Right lobe of liver (tissue), 6 donors: ENCODE measurements at regions not wholly inside any gene's neighbourhood (a gene's known extent, or its start where the extent isn't known, plus 50 kb on each side); places are given as distances from the start of the nearest gene placed in this dataset.

Experiments
- ATAC-seq, 4 donors: fragments of 200-7000 bp; cut with Tn5 transposase; one replicate each; pipeline ENCODE4 v1.9.1; 2020; ENCODE audit warnings: mild to moderate bottlenecking in 4 of 4, moderate library complexity in 4 of 4
- DNase-seq, 3 donors: peaks; one replicate each; pipeline ENCODE4 v3.0.0-alpha.2; 2020
- H3K27ac ChIP-seq, 3 donors: fragments of 200-600 bp; one replicate each; pipeline ENCODE4 v1.8.0; 2022
- H3K27me3 ChIP-seq, 2 donors: fragments of 200-600 bp; one replicate each; pipeline ENCODE4 v1.8.0; 2022
- H3K36me3 ChIP-seq, 4 donors: fragments of 200-600 bp; sonication (generic) in 1 of 4; one replicate each; pipeline versions ENCODE4 v1.5.1 to v1.8.0; 2017 to 2022; ENCODE audit warnings: control low read depth in 1 of 4
- H3K4me1 ChIP-seq, 4 donors: fragments of 200-600 bp; sonication (generic) in 1 of 4; one replicate each; pipeline versions ENCODE4 v1.5.1 to v1.8.0; 2017 to 2022; ENCODE audit warnings: control low read depth in 1 of 4
- H3K4me3 ChIP-seq, 3 donors: fragments of 200-600 bp; one replicate each; pipeline ENCODE4 v1.8.0; 2022
- H3K9me3 ChIP-seq, 4 donors: fragments of 200-600 bp; sonication (generic) in 1 of 4; one replicate each; pipeline versions ENCODE4 v1.5.1 to v1.8.0; 2017 to 2022; ENCODE audit warnings: control low read depth in 1 of 4
- POLR2A ChIP-seq: fragments of 450-650 bp; IDR thresholded peaks from one replicate; pipeline ENCODE4 v1.6.1; 2017; ENCODE audit warnings: antibody characterized with exemption, mild to moderate bottlenecking
- WGBS: methylation state at CpG from one replicate; pipeline ENCODE4 v1.1.6; 2018; ENCODE audit warnings: low coverage, low lambda C conversion rate; ENCODE audit not compliant: insufficient coverage; ENCODE audit errors: missing lambda C conversion rate; 5-methylcytosine and 5-hydroxymethylcytosine counted together
- intact Hi-C, 2 donors: fragments of 100-400 bp; cut with DNase I; formaldehyde crosslinking; loops; one replicate each; pipeline versions ENCODE4 v1.11.2 to v1.14.1; 2022
- TF ChIP-seq, protein P1 (sequence below), 4 donors: fragments of 200-600 bp in 3 of 4; fragments of 450-650 bp in 1 of 4; IDR thresholded peaks; one replicate each; pipeline versions ENCODE4 v1.5.1 to v1.8.0; 2016 to 2022; ENCODE audit warnings: antibody characterized with exemption in 4 of 4, mild to moderate bottlenecking in 2 of 4
- donor health status: DM: no; HTN: yes; CAD: no.
- donor health status: DM: no; HTN: no; CAD: no.
- donor health status: DM: no; HTN: no; CAD: no.
- donor health status: DM: no; HTN: yes; CAD: no.
- donor health status: DM: no; HTN: yes; CAD: no.

- WGBS, result 89% methylated on average over 1 of the region's 1 CpG
These were observed 69.4 kb downstream of the SCG2 start for GRCh38 chr2:223532712-223533111.

GRCh38 chr2:223536546-223536945 lies 65.6 kb downstream of the SCG2 start:
- no peak for ATAC-seq
- Histone ChIP-seq H3K27ac (no peak overlapping the region), H3K27me3 (no peaks in the 10 kb centered on the region), H3K4me3 (no peak overlapping the region), H3K36me3 (no peaks in the 10 kb centered on the region), H3K9me3 (no peaks in the 10 kb centered on the region), H3K4me1 (peaks cover 0 to 10% (median 0%) of the 10 kb centered on the region in 4 donors)
- WGBS, result 27% methylated on average over 2 of the region's 2 CpGs
- intact Hi-C loops, result no loop called here
- no peak for DNase-seq
- TF ChIP-seq, protein P1, sequence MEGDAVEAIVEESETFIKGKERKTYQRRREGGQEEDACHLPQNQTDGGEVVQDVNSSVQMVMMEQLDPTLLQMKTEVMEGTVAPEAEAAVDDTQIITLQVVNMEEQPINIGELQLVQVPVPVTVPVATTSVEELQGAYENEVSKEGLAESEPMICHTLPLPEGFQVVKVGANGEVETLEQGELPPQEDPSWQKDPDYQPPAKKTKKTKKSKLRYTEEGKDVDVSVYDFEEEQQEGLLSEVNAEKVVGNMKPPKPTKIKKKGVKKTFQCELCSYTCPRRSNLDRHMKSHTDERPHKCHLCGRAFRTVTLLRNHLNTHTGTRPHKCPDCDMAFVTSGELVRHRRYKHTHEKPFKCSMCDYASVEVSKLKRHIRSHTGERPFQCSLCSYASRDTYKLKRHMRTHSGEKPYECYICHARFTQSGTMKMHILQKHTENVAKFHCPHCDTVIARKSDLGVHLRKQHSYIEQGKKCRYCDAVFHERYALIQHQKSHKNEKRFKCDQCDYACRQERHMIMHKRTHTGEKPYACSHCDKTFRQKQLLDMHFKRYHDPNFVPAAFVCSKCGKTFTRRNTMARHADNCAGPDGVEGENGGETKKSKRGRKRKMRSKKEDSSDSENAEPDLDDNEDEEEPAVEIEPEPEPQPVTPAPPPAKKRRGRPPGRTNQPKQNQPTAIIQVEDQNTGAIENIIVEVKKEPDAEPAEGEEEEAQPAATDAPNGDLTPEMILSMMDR (IDR thresholded peaks at IDR 0.05), result no peak
- no peak for TF ChIP-seq POLR2A

More at GRCh38 chr2:223532712-223533111, 69.4 kb downstream of the SCG2 start:
- Histone ChIP-seq H3K36me3 (no peaks in the 10 kb centered on the region), H3K27ac (no peak overlapping the region), H3K9me3 (no peaks in the 10 kb centered on the region), H3K4me1 (no peaks in the 10 kb centered on the region), H3K27me3 (no peaks in the 10 kb centered on the region), H3K4me3 (no peak overlapping the region)
- intact Hi-C loops, result no loop called here
- TF ChIP-seq POLR2A, result no peak
- TF ChIP-seq, protein P1 (IDR thresholded peaks at IDR 0.05), result no peak
- no peak for DNase-seq
- no peak for ATAC-seq

DNA sequence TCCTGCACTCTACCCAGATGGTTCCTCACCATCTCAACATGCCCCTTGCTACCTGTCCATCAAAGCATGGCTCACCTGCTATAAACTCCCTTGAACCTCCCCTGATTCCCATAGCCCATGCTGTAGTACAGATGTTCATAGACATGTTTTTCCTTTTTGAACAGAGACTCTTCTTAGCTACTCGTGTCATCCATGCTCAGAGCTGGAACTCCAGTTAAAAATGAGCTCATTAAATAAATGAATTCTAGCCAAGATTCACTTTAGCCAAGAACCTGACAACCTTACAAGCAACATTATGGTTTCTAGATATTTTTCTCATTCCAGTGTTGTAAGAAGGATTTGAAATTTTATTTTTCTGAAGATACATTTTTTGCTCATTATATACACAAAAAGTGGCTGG lies 65.0 kb downstream of the SCG2 start:
- H3K27ac ChIP-seq, result no peak overlapping the region
- no peaks in the 10 kb centered on the region for H3K27me3 ChIP-seq
- no peaks in the 10 kb centered on the region for H3K9me3 ChIP-seq
- WGBS, result 13% methylated on average over 1 of the region's 1 CpG
- H3K4me1 ChIP-seq, result peaks cover 0 to 10% (median 0%) of the 10 kb centered on the region in 4 donors
- intact Hi-C loops, result no loop called here
- TF ChIP-seq, protein P1 (IDR thresholded peaks at IDR 0.05), result no peak
- TF ChIP-seq POLR2A, result no peak
- H3K4me3 ChIP-seq, result no peak overlapping the region
- DNase-seq, result no peak
- no peak for ATAC-seq
- H3K36me3 ChIP-seq, result no peaks in the 10 kb centered on the region

- Histone ChIP-seq H3K27ac (no peak overlapping the region), H3K4me1 (peaks cover 0 to 10% (median 0%) of the 10 kb centered on the region in 4 donors), H3K4me3 (no peak overlapping the region), H3K9me3 (no peaks in the 10 kb centered on the region), H3K36me3 (no peaks in the 10 kb centered on the region), H3K27me3 (no peaks in the 10 kb centered on the region)
- intact Hi-C loops, result no loop called here
- TF ChIP-seq, protein P1 (IDR thresholded peaks at IDR 0.05), result no peak
- no peak for TF ChIP-seq POLR2A
- 33% methylated on average over 5 of the region's 5 CpGs for WGBS
- ATAC-seq (peak in 1 of 4 donors; percentile 40), DNase-seq (no peak)
These were observed 64.2 kb downstream of the SCG2 start for GRCh38 chr2:223537651-223538601.
